ENCODE measurements at regions not wholly inside any gene's neighbourhood (a gene's known extent, or its start where the extent isn't known, plus 50 kb on each side); places are given as distances from the start of the nearest gene placed in this dataset.

DNA sequence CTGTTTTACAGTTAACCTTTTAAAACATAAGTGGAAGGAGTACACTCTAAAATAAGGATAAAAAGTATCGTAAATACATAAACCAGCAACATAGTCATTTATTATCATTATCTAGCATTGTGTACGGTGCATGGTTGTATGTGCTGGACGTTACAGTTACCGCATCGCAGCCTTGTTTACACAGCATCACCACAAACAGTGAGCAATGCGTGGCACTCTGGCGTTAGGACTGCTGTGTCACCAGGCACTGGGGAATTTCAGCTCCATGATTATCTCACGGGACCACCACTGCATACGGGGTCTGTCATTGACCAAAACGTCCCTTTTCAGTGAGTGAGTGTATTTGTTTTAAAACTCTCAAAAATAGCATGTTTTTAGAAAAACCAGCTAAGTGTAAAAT is 103.0 kb upstream of the SNTG2 start:
- no peak overlapping the region for H3K4me2 ChIP-seq (ENCODE audit: extremely low read depth, insufficient read depth, low read length)
- H3K4me1 ChIP-seq (ENCODE audit: control insufficient read depth, extremely low read depth, insufficient read depth, low read length): no peaks in the 10 kb centered on the region
- no peaks in the 10 kb centered on the region for H3K27me3 ChIP-seq (ENCODE audit: control insufficient read depth, insufficient read depth, low read length)
- DNase-seq (ENCODE audit: low read depth in 2 of 2): no peak
- no peaks in the 10 kb centered on the region for H3K9me3 ChIP-seq (ENCODE audit: control insufficient read depth, insufficient read depth, low read depth, low read length)
- no peak overlapping the region for H3K9ac ChIP-seq (ENCODE audit: insufficient read depth, low read length)
- no peak overlapping the region for H3K4me3 ChIP-seq (replicated peaks in 1 of 4; ENCODE audit: control extremely low read depth in 1 of 4, insufficient read depth in 1 of 4, low read depth in 3 of 4, low read length in 4 of 4)
- H3K36me3 ChIP-seq (ENCODE audit: control insufficient read depth, insufficient read depth, low read length): no peaks in the 10 kb centered on the region
- no peak overlapping the region for H2AFZ ChIP-seq (ENCODE audit: low read length)
- TF ChIP-seq, protein P1, sequence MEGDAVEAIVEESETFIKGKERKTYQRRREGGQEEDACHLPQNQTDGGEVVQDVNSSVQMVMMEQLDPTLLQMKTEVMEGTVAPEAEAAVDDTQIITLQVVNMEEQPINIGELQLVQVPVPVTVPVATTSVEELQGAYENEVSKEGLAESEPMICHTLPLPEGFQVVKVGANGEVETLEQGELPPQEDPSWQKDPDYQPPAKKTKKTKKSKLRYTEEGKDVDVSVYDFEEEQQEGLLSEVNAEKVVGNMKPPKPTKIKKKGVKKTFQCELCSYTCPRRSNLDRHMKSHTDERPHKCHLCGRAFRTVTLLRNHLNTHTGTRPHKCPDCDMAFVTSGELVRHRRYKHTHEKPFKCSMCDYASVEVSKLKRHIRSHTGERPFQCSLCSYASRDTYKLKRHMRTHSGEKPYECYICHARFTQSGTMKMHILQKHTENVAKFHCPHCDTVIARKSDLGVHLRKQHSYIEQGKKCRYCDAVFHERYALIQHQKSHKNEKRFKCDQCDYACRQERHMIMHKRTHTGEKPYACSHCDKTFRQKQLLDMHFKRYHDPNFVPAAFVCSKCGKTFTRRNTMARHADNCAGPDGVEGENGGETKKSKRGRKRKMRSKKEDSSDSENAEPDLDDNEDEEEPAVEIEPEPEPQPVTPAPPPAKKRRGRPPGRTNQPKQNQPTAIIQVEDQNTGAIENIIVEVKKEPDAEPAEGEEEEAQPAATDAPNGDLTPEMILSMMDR (conservative IDR thresholded peaks at IDR 0.05 in 1 of 2, IDR thresholded peaks at IDR 0.05 in 1 of 2; ENCODE audit: low read depth in 1 of 2, low read length in 2 of 2): no peak
- no peak for TF ChIP-seq EZH2 (IDR thresholded peaks at IDR 0.05; ENCODE audit: low read length, missing control alignments)
- no peaks in the 10 kb centered on the region for H3K79me2 ChIP-seq (ENCODE audit: control insufficient read depth, insufficient read depth, low read length)
- no peaks in the 10 kb centered on the region for H4K20me1 ChIP-seq (ENCODE audit: control insufficient read depth, extremely low read depth, insufficient read depth, low read length)
- H3K27ac ChIP-seq (ENCODE audit: insufficient read depth, low read length): no peak overlapping the region

- no peak overlapping the region for H3K27ac ChIP-seq (ENCODE audit: insufficient read depth, low read length)
- no peaks in the 10 kb centered on the region for H3K79me2 ChIP-seq (ENCODE audit: control insufficient read depth, insufficient read depth, low read length)
- DNase-seq (ENCODE audit: low read depth in 2 of 2): no peak
- no peak for TF ChIP-seq EZH2 (IDR thresholded peaks at IDR 0.05; ENCODE audit: low read length, missing control alignments)
- TF ChIP-seq, protein P1 (conservative IDR thresholded peaks at IDR 0.05 in 1 of 2, IDR thresholded peaks at IDR 0.05 in 1 of 2; ENCODE audit: low read depth in 1 of 2, low read length in 2 of 2): no peak
- no peaks in the 10 kb centered on the region for H3K36me3 ChIP-seq (ENCODE audit: control insufficient read depth, insufficient read depth, low read length)
- no peak overlapping the region for H3K4me3 ChIP-seq (replicated peaks in 1 of 4; ENCODE audit: control extremely low read depth in 1 of 4, insufficient read depth in 1 of 4, low read depth in 3 of 4, low read length in 4 of 4)
- H3K27me3 ChIP-seq (ENCODE audit: control insufficient read depth, insufficient read depth, low read length): no peaks in the 10 kb centered on the region
- no peak overlapping the region for H3K4me2 ChIP-seq (ENCODE audit: extremely low read depth, insufficient read depth, low read length)
- H2AFZ ChIP-seq (ENCODE audit: low read length): no peak overlapping the region
- no peak overlapping the region for H3K9ac ChIP-seq (ENCODE audit: insufficient read depth, low read length)
- H3K9me3 ChIP-seq (ENCODE audit: control insufficient read depth, insufficient read depth, low read depth, low read length): no peaks in the 10 kb centered on the region
- no peaks in the 10 kb centered on the region for H4K20me1 ChIP-seq (ENCODE audit: control insufficient read depth, extremely low read depth, insufficient read depth, low read length)
- H3K4me1 ChIP-seq (ENCODE audit: control insufficient read depth, extremely low read depth, insufficient read depth, low read length): no peaks in the 10 kb centered on the region
Measured at GRCh38 chr2:844715-845114, 105.9 kb upstream of the SNTG2 start.

DNA sequence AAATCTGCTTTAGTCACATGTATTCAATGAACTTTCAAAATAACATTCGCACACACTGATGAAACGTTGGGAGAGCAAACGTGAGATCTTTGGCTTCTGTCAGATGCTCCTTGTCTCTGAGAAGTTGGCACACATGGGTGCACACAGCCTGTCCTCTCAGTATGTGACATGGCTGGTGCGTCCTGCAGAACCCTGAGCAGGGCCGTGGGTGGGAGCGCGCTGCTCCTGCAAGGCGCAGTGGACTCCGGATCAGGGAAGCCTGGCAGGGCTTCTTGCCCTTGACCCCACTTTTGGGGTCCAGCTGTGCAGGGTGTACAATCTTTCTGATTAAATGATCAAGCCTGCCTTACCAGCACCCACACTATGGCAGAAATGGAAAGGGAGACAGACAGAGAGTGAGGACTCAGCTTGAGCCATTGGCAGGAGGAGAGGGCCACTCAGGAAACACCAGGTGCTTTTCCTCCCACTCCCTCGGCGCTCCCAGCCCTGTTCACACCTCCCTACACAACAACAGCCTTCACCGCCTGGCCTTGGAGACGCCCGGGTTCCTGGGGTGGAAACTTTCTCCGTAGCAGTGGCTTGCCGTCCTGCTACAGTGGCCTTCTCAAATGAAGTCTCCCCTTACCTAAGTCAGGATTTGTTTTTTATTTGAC is 108.4 kb upstream of the SNTG2 start:
- H3K4me3 ChIP-seq (replicated peaks in 1 of 4; ENCODE audit: control extremely low read depth in 1 of 4, insufficient read depth in 1 of 4, low read depth in 3 of 4, low read length in 4 of 4): no peak overlapping the region
- no peak overlapping the region for H2AFZ ChIP-seq (ENCODE audit: low read length)
- no peaks in the 10 kb centered on the region for H4K20me1 ChIP-seq (ENCODE audit: control insufficient read depth, extremely low read depth, insufficient read depth, low read length)
- DNase-seq (ENCODE audit: low read depth in 2 of 2): no peak
- H3K27ac ChIP-seq (ENCODE audit: insufficient read depth, low read length): no peak overlapping the region
- TF ChIP-seq, protein P1 (conservative IDR thresholded peaks at IDR 0.05 in 1 of 2, IDR thresholded peaks at IDR 0.05 in 1 of 2; ENCODE audit: low read depth in 1 of 2, low read length in 2 of 2): no peak
- no peak for TF ChIP-seq EZH2 (IDR thresholded peaks at IDR 0.05; ENCODE audit: low read length, missing control alignments)
- no peaks in the 10 kb centered on the region for H3K27me3 ChIP-seq (ENCODE audit: control insufficient read depth, insufficient read depth, low read length)
- H3K4me2 ChIP-seq (ENCODE audit: extremely low read depth, insufficient read depth, low read length): no peak overlapping the region
- H3K9ac ChIP-seq (ENCODE audit: insufficient read depth, low read length): no peak overlapping the region
- no peaks in the 10 kb centered on the region for H3K36me3 ChIP-seq (ENCODE audit: control insufficient read depth, insufficient read depth, low read length)
- no peaks in the 10 kb centered on the region for H3K79me2 ChIP-seq (ENCODE audit: control insufficient read depth, insufficient read depth, low read length)
- H3K9me3 ChIP-seq (ENCODE audit: control insufficient read depth, insufficient read depth, low read depth, low read length): no peaks in the 10 kb centered on the region
- no peaks in the 10 kb centered on the region for H3K4me1 ChIP-seq (ENCODE audit: control insufficient read depth, extremely low read depth, insufficient read depth, low read length)

Data from fibroblast of lung (primary cell).